GM12891 (cell line): ENCODE measurements at regions not wholly inside any gene's neighbourhood (a gene's known extent, or its start where the extent isn't known, plus 50 kb on each side); places are given as distances from the start of the nearest gene placed in this dataset.

ENCODE experiments used
- PAX5 ChIP-seq: IDR thresholded peaks from 2 replicates; pipeline ENCODE4 v1.6.1; 2011; ENCODE audit warnings: low read length, moderate library complexity, mild to moderate bottlenecking; ENCODE audit not compliant: insufficient read depth, severe bottlenecking
- POLR2A ChIP-seq: IDR thresholded peaks from 2 replicates; pipeline ENCODE4 v1.6.1; 2011; ENCODE audit warnings: low read depth, low read length, control low read depth
- POLR2AphosphoS5 ChIP-seq: IDR thresholded peaks from 2 replicates; pipeline ENCODE4 v1.6.1; 2011; ENCODE audit warnings: low read depth, low read length, control low read depth
- POU2F2 ChIP-seq: IDR thresholded peaks from 2 replicates; pipeline ENCODE4 v1.6.1; 2011; ENCODE audit warnings: low read depth, mild to moderate bottlenecking, control low read depth, low read length, moderate library complexity
- SPI1 ChIP-seq: IDR thresholded peaks from 2 replicates; pipeline ENCODE4 v1.6.1; 2011; ENCODE audit warnings: low read depth, low read length, control low read depth
- TAF1 ChIP-seq: IDR thresholded peaks from 2 replicates; pipeline ENCODE4 v1.6.1; 2011; ENCODE audit warnings: low read depth, low read length, control low read depth

DNA sequence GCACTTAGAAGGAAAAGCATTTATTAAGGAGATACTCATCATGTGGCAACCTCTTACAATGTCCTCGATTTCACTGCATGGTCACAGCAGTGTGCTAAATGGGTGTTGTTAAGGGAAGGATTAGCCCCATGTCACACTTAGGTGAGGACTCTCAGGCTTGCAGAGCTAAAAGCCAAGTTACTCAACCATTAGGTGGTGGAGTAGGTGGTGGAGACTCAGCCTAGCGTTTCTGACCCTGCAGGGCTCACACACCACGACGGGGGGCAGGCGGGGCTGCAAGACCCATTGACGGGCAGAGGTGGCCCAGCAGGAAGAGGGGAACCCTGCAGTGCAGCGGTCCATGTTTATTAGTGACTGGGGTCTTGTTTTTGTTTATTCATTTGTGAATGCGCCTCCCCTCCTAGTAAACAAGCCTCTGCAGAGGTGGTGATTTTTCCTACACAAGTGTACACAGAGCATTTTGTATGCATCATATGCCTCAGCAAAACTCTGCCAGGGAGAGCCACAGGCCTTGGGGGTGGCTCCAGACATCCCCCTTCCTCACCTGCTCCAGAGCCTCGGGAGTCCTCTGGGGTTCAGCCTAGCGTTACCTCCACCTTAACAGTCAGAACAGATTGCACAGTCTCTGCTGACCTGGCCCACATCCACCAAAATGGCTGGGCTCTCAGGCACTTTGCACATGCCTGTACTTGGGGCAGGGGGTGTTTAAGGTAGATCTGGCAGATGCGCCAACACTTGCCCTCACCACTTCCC lies 216.7 kb downstream of the C16orf95 start:
- TF ChIP-seq POLR2A, result no peak
- no peak for TF ChIP-seq POLR2AphosphoS5
- no peak for TF ChIP-seq POU2F2
- no peak for TF ChIP-seq SPI1
- no peak for TF ChIP-seq TAF1
- no peak for TF ChIP-seq PAX5
